ENCODE measurements at regions not wholly inside any gene's neighbourhood (a gene's known extent, or its start where the extent isn't known, plus 50 kb on each side); places are given as distances from the start of the nearest gene placed in this dataset.

DNA sequence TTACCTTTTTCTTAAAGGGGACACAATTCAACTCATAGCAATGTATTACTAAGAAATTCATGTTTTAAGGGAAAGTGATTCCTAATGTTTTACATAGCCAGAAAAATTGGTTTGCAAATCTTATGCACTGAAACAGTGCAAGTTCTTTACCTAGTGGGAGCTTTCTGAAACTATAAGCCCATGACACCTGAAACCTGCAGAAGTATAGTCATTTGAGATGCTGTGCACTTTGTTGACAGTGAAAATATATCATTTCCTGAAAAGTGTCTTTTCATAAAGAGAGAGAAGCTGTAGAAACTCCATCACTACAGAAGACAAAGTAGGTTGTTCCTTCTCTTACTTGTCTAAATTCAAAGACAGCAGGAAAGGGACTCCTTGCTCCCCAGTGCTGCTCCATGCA is 517.1 kb downstream of the LMO7 start:
- TF ChIP-seq POLR2A (IDR thresholded peaks at IDR 0.05; ENCODE audit: extremely low read depth, insufficient read length) (no peak), MAX (IDR thresholded peaks at IDR 0.05; ENCODE audit: low read depth, low read length) (no peak), MYC (IDR thresholded peaks at IDR 0.05; ENCODE audit: low read depth, low read length) (no peak)
- TF ChIP-seq, protein P1, sequence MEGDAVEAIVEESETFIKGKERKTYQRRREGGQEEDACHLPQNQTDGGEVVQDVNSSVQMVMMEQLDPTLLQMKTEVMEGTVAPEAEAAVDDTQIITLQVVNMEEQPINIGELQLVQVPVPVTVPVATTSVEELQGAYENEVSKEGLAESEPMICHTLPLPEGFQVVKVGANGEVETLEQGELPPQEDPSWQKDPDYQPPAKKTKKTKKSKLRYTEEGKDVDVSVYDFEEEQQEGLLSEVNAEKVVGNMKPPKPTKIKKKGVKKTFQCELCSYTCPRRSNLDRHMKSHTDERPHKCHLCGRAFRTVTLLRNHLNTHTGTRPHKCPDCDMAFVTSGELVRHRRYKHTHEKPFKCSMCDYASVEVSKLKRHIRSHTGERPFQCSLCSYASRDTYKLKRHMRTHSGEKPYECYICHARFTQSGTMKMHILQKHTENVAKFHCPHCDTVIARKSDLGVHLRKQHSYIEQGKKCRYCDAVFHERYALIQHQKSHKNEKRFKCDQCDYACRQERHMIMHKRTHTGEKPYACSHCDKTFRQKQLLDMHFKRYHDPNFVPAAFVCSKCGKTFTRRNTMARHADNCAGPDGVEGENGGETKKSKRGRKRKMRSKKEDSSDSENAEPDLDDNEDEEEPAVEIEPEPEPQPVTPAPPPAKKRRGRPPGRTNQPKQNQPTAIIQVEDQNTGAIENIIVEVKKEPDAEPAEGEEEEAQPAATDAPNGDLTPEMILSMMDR (IDR thresholded peaks at IDR 0.05; ENCODE audit: low read depth, low read length) = no peak
